Transverse colon (tissue), 3 donors: ENCODE measurements at regions not wholly inside any gene's neighbourhood (a gene's known extent, or its start where the extent isn't known, plus 50 kb on each side); places are given as distances from the start of the nearest gene placed in this dataset.

ENCODE experiments used
- POLR2A ChIP-seq: fragments of 450-650 bp; IDR thresholded peaks from one replicate; pipeline ENCODE4 v1.6.1; 2016; ENCODE audit warnings: antibody characterized with exemption, mild to moderate bottlenecking, moderate library complexity
- TF ChIP-seq, protein P1 (sequence below), 5 experiments: fragments of 200-600 bp in 3 of 5; fragments of 450-650 bp in 2 of 5; sonication (generic) in 3 of 5; IDR thresholded peaks; 1 replicate in 2 of 5; 2 replicates in 3 of 5; pipeline ENCODE4 v1.5.1; 2016 to 2017; ENCODE audit warnings: antibody characterized with exemption in 5 of 5, inconsistent platforms in 3 of 5, mild to moderate bottlenecking in 2 of 5, moderate library complexity in 1 of 5

DNA sequence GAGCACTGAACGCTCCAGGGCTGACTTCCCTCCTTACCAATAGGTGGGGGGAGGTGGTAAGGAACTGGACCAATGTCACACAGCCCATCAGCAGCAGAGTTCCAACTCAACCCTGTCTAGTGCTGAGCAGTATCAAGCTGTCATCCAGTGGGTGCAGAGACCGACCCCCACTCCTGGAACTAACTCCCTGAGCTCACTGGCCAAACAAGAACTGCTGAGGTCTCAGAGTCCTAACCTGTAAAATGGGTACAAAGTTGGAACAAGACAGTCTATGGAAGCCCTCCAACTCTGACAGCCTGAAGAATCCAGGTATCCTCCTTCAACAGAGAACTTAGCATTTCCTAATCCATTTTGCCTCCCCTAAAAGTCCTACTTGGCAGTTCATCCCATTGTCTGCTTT is 91.1 kb upstream of the CLMN start:
- TF ChIP-seq, protein P1, sequence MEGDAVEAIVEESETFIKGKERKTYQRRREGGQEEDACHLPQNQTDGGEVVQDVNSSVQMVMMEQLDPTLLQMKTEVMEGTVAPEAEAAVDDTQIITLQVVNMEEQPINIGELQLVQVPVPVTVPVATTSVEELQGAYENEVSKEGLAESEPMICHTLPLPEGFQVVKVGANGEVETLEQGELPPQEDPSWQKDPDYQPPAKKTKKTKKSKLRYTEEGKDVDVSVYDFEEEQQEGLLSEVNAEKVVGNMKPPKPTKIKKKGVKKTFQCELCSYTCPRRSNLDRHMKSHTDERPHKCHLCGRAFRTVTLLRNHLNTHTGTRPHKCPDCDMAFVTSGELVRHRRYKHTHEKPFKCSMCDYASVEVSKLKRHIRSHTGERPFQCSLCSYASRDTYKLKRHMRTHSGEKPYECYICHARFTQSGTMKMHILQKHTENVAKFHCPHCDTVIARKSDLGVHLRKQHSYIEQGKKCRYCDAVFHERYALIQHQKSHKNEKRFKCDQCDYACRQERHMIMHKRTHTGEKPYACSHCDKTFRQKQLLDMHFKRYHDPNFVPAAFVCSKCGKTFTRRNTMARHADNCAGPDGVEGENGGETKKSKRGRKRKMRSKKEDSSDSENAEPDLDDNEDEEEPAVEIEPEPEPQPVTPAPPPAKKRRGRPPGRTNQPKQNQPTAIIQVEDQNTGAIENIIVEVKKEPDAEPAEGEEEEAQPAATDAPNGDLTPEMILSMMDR (IDR thresholded peaks at IDR 0.05): no peak
- no peak for TF ChIP-seq POLR2A
